H1 (cell line): ENCODE measurements at regions not wholly inside any gene's neighbourhood (a gene's known extent, or its start where the extent isn't known, plus 50 kb on each side); places are given as distances from the start of the nearest gene placed in this dataset.

Experiments used
- CTCF ChIA-PET: fragments of 300-600 bp; sonication (Branson Sonifier 250); formaldehyde crosslinking; loops from one replicate; lab custom pipeline; 2021; ENCODE audit not compliant: partially characterized antibody; lab: Charles Lee
- POLR2A ChIA-PET: fragments of 300-600 bp; sonication (Branson Sonifier 250); formaldehyde crosslinking; loops from one replicate; lab custom pipeline; 2021; ENCODE audit warnings: inconsistent platforms; ENCODE audit not compliant: partially characterized antibody; lab: Charles Lee
- DNase-seq, 2 experiments: peaks; one replicate each; pipeline versions ENCODE4 v3.0.0 to v3.0.0-alpha.2; 2010 to 2022; ENCODE audit warnings: low spot score in 2 of 2, low read depth in 1 of 2, mixed read lengths in 1 of 2
- FAIRE-seq: peaks from 2 replicates; lab custom pipeline; 2011; peaks lifted over from hg19 to GRCh38; lab: Jason Lieb, UNC
- H2AFZ ChIP-seq: 2 replicates; pipeline ENCODE4 v1.8.1; 2012; ENCODE audit warnings: low read length, inconsistent platforms
- H2AK5ac ChIP-seq: 2 replicates; pipeline ENCODE4 v1.6.1; 2013; ENCODE audit warnings: low read depth, low read length
- H2BK120ac ChIP-seq: replicated peaks from 2 replicates; pipeline ENCODE3; 2013; ENCODE audit warnings: low read depth, low read length, inconsistent platforms
- H2BK12ac ChIP-seq: 2 replicates; pipeline ENCODE4 v1.6.1; 2013; ENCODE audit warnings: low read depth, low read length
- H2BK15ac ChIP-seq: 2 replicates; pipeline ENCODE4 v1.6.1; 2013; ENCODE audit warnings: low read length
- H2BK20ac ChIP-seq: 2 replicates; pipeline ENCODE4 v1.6.1; 2013; ENCODE audit warnings: low read length
- H2BK5ac ChIP-seq: 2 replicates; pipeline ENCODE4 v1.6.1; 2013; ENCODE audit warnings: low read depth, low read length
- H3K14ac ChIP-seq: 2 replicates; pipeline ENCODE4 v1.6.1; 2013; ENCODE audit warnings: inconsistent platforms; ENCODE audit not compliant: insufficient read length
- H3K18ac ChIP-seq: 2 replicates; pipeline ENCODE4 v1.6.1; 2013; ENCODE audit warnings: low read length; ENCODE audit errors: extremely low read depth
- H3K23ac ChIP-seq: 2 replicates; pipeline ENCODE4 v1.6.1; 2013; ENCODE audit warnings: inconsistent platforms; ENCODE audit not compliant: insufficient read length
- H3K23me2 ChIP-seq: 2 replicates; pipeline ENCODE4 v1.6.1; 2013; ENCODE audit warnings: low read depth, low read length
- H3K27ac ChIP-seq: 2 replicates; pipeline ENCODE4 v1.6.1; 2011; ENCODE audit warnings: low read depth, low read length, inconsistent platforms
- H3K27me3 ChIP-seq, 4 experiments: replicated peaks in 1 of 4; 1 replicate in 1 of 4; 2 replicates in 3 of 4; pipeline versions ENCODE4 v1.6.1 to v1.8.1; 2011 to 2013; ENCODE audit warnings: low read length in 3 of 4, mild to moderate bottlenecking in 3 of 4, inconsistent platforms in 2 of 4, mixed read lengths in 2 of 4, moderate library complexity in 1 of 4; ENCODE audit not compliant: control insufficient read depth in 3 of 4, insufficient read depth in 3 of 4; ENCODE audit errors: extremely low read depth in 1 of 4
- H3K36me3 ChIP-seq, 4 experiments: 2 replicates each; pipeline versions ENCODE4 v1.6.1 to v1.8.1; 2011 to 2013; ENCODE audit warnings: mild to moderate bottlenecking in 4 of 4, low read length in 3 of 4, moderate library complexity in 2 of 4, control low read depth in 1 of 4, inconsistent platforms in 1 of 4; ENCODE audit not compliant: insufficient read depth in 4 of 4, control insufficient read depth in 2 of 4
- H3K4ac ChIP-seq: replicated peaks from 2 replicates; pipeline ENCODE3; 2013; ENCODE audit warnings: low read length, low read depth, mixed read lengths, inconsistent platforms; ENCODE audit not compliant: insufficient read length
- H3K4me1 ChIP-seq, 4 experiments: replicated peaks in 1 of 4; 1 replicate in 1 of 4; 2 replicates in 3 of 4; pipeline versions ENCODE4 v1.6.1 to v1.8.1; 2011 to 2013; ENCODE audit warnings: low read length in 3 of 4, inconsistent platforms in 2 of 4, mixed read lengths in 1 of 4; ENCODE audit not compliant: insufficient read depth in 4 of 4, control insufficient read depth in 3 of 4
- H3K4me2 ChIP-seq, 2 experiments: 2 replicates each; pipeline versions ENCODE4 v1.6.1 to v1.8.1; 2011 to 2013; ENCODE audit warnings: low read depth in 2 of 2, low read length in 2 of 2, control low read depth in 1 of 2, inconsistent platforms in 1 of 2, mild to moderate bottlenecking in 1 of 2; ENCODE audit not compliant: insufficient read depth in 1 of 2
- H3K4me3 ChIP-seq, 4 experiments: fragments of 200-600, 300-600 bp in 1 of 4; sonication (generic), shearing (Covaris generic), sonication (Bioruptor Twin) in 1 of 4; 2 replicates each; pipeline versions ENCODE4 v1.5.1 to v1.8.1; 2011 to 2016; ENCODE audit warnings: low read length in 4 of 4, low read depth in 3 of 4, control low read depth in 2 of 4, inconsistent platforms in 2 of 4, mild to moderate bottlenecking in 2 of 4, mixed read lengths in 1 of 4, moderate library complexity in 1 of 4; ENCODE audit not compliant: insufficient read depth in 2 of 4; ENCODE audit errors: extremely low read depth in 1 of 4
- H3K56ac ChIP-seq: replicated peaks from 2 replicates; pipeline ENCODE3; 2013; ENCODE audit warnings: low read depth, mild to moderate bottlenecking, mixed read lengths, low read length, inconsistent platforms; ENCODE audit not compliant: insufficient read length
- H3K79me1 ChIP-seq: 2 replicates; pipeline ENCODE4 v1.6.1; 2013; ENCODE audit warnings: low read depth, low read length, control low read depth
- H3K79me2 ChIP-seq, 2 experiments: 2 replicates each; pipeline versions ENCODE4 v1.6.1 to v1.8.1; 2012 to 2013; ENCODE audit warnings: low read length in 2 of 2, mild to moderate bottlenecking in 2 of 2, inconsistent platforms in 1 of 2; ENCODE audit not compliant: insufficient read depth in 2 of 2, control insufficient read depth in 1 of 2
- H3K9ac ChIP-seq, 4 experiments: replicated peaks in 1 of 4; 1 replicate in 1 of 4; 2 replicates in 3 of 4; pipeline versions ENCODE4 v1.6.1 to v1.8.1; 2011 to 2013; ENCODE audit warnings: low read depth in 3 of 4, low read length in 3 of 4, control low read depth in 2 of 4, mild to moderate bottlenecking in 2 of 4, moderate library complexity in 2 of 4, inconsistent platforms in 1 of 4; ENCODE audit errors: extremely low read depth in 1 of 4
- H3K9me3 ChIP-seq, 2 experiments: 2 replicates each; pipeline versions ENCODE4 v1.6.1 to v1.8.1; 2012 to 2013; ENCODE audit warnings: mild to moderate bottlenecking in 2 of 2, moderate library complexity in 2 of 2, control low read depth in 1 of 2, inconsistent platforms in 1 of 2, low read depth in 1 of 2, low read length in 1 of 2, mixed read lengths in 1 of 2; ENCODE audit not compliant: insufficient read depth in 2 of 2
- H4K20me1 ChIP-seq, 2 experiments: replicated peaks in 1 of 2; 2 replicates each; pipeline versions ENCODE3 to v1.8.1; 2011 to 2013; ENCODE audit warnings: inconsistent platforms in 2 of 2, low read length in 2 of 2, mild to moderate bottlenecking in 1 of 2; ENCODE audit not compliant: insufficient read depth in 2 of 2, control insufficient read depth in 1 of 2
- H4K5ac ChIP-seq: 2 replicates; pipeline ENCODE4 v1.6.1; 2013; ENCODE audit warnings: low read length, low read depth, mixed read lengths, inconsistent platforms; ENCODE audit not compliant: insufficient read length
- H4K8ac ChIP-seq: 2 replicates; pipeline ENCODE4 v1.8.0; 2013; ENCODE audit warnings: mild to moderate bottlenecking, moderate library complexity, low read length, inconsistent platforms; ENCODE audit not compliant: insufficient read depth; ENCODE audit errors: extremely low read depth
- H4K91ac ChIP-seq: replicated peaks from 2 replicates; pipeline ENCODE3; 2013; ENCODE audit warnings: low read length, mixed read lengths, inconsistent platforms; ENCODE audit not compliant: insufficient read length
- ASH2L ChIP-seq: fragments of 200-600, 300-600 bp; sonication (generic); IDR thresholded peaks from one replicate; pipeline ENCODE4 v1.7.1; 2017; ENCODE audit warnings: low read length
- BRCA1 ChIP-seq: IDR thresholded peaks from 2 replicates; pipeline ENCODE4 v1.6.1; 2012; ENCODE audit warnings: low read depth, low read length, improper control_type of control experiment
- CHD1 ChIP-seq: IDR thresholded peaks from 2 replicates; pipeline ENCODE4 v1.6.1; 2012; ENCODE audit warnings: low read depth, low read length, improper control_type of control experiment
- CTBP2 ChIP-seq: IDR thresholded peaks from 2 replicates; pipeline ENCODE4 v1.7.0; 2011; ENCODE audit warnings: borderline replicate concordance, mild to moderate bottlenecking, moderate library complexity, mixed read lengths, low read length; ENCODE audit not compliant: insufficient read depth, insufficient read length
- EGR1 ChIP-seq: IDR thresholded peaks from 2 replicates; pipeline ENCODE4 v1.6.1; 2011; ENCODE audit warnings: low read depth, low read length, borderline replicate concordance
- EP300 ChIP-seq, 2 experiments: IDR thresholded peaks; 1 replicate in 1 of 2; 2 replicates in 1 of 2; pipeline ENCODE4 v1.6.1; 2011 to 2012; ENCODE audit warnings: low read depth in 2 of 2, low read length in 2 of 2, mild to moderate bottlenecking in 2 of 2, borderline replicate concordance in 1 of 2, inconsistent platforms in 1 of 2, moderate library complexity in 1 of 2
- GTF2F1 ChIP-seq: IDR thresholded peaks from 2 replicates; pipeline ENCODE4 v1.6.1; 2012; ENCODE audit warnings: low read depth, low read length, improper control_type of control experiment, borderline replicate concordance
- HDAC6 ChIP-seq: IDR thresholded peaks from one replicate; pipeline ENCODE4 v1.7.1; 2012; ENCODE audit warnings: low read depth, mild to moderate bottlenecking, inconsistent platforms, low read length, moderate library complexity
- JUN ChIP-seq: IDR thresholded peaks from 2 replicates; pipeline ENCODE4 v1.6.1; 2011; ENCODE audit warnings: low read depth, mild to moderate bottlenecking, improper control_type of control experiment, low read length
- KDM4A ChIP-seq: IDR thresholded peaks from one replicate; pipeline ENCODE4 v1.7.1; 2012; ENCODE audit warnings: low read depth, mild to moderate bottlenecking, moderate library complexity, low read length, inconsistent platforms; ENCODE audit not compliant: severe bottlenecking
- POU5F1 ChIP-seq: IDR thresholded peaks from 2 replicates; pipeline ENCODE4 v1.6.1; 2011; ENCODE audit warnings: low read depth, mild to moderate bottlenecking, low read length, moderate library complexity
- SRF ChIP-seq: IDR thresholded peaks from 2 replicates; pipeline ENCODE4 v1.6.1; 2011; ENCODE audit warnings: mild to moderate bottlenecking, low read depth, low read length, moderate library complexity
- TAF7 ChIP-seq: optimal IDR thresholded peaks from 2 replicates; pipeline ENCODE3; 2011; ENCODE audit warnings: low read depth, mild to moderate bottlenecking, inconsistent platforms, low read length, moderate library complexity, borderline replicate concordance
- YY1 ChIP-seq: IDR thresholded peaks from 2 replicates; pipeline ENCODE4 v1.6.1; 2011; ENCODE audit warnings: low read depth, mild to moderate bottlenecking, low read length
- WGBS, 2 experiments: shearing (Covaris generic) in 1 of 2; methylation state at CpG; one replicate each; pipeline versions ENCODE4 v1.1.6 to v1.1.7; 2013 to 2015; ENCODE audit warnings: low lambda C conversion rate in 2 of 2, mixed read lengths in 2 of 2, inconsistent platforms in 1 of 2, low coverage in 1 of 2, missing lambda C conversion rate in 1 of 2; ENCODE audit not compliant: insufficient replicate concordance in 2 of 2, insufficient coverage in 1 of 2, insufficient read length in 1 of 2; ENCODE audit errors: extremely low coverage in 1 of 2, missing lambda C conversion rate in 1 of 2; 5-methylcytosine and 5-hydroxymethylcytosine counted together
- TF ChIP-seq, protein P1 (sequence below): IDR thresholded peaks from 2 replicates; pipeline ENCODE4 v1.6.1; 2012; ENCODE audit warnings: inconsistent platforms

DNA sequence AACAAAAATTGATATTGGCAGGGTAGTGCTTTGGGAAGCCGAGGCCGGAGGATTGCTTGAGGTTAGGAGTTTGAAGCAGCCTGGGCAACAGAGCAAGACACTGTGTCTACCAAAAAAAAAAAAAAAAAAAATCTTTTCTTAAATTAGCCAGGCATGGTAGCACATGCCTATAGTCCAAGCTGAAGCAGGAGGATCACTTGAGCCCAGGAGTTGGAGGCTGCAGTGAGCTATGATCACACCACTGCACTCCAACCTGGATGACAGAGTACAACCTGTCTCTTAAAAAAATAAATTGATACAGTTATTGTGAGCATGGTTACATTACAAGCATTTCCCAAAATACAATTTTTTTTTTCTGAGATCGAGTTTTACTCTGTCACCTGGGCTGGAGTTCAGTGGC is 59.4 kb upstream of the SVIL start:
- 93% methylated on average over 3 of the region's 3 CpGs; no CpG with 5 or more reads in 1 of the 2 experiments for WGBS, 2 experiments
- Histone ChIP-seq H3K79me1 (no peaks in the 10 kb centered on the region; the same call in 1 of the 2 replicates), H3K4me1 (peaks cover 1 to 13% (median 5%) of the 10 kb centered on the region in 4 experiments; a peak in 5 of 7 replicates), H4K5ac (no peak overlapping the region), H3K9ac (no peak overlapping the region), H3K14ac (no peak overlapping the region), H4K20me1 (no peaks in the 10 kb centered on the region), H2AK5ac (no peak overlapping the region), H2BK5ac (no peak overlapping the region), H3K27ac (no peak overlapping the region), H3K4me3 (no peak overlapping the region), H3K27me3 (no peaks in the 10 kb centered on the region), H3K18ac (no peak overlapping the region), H2AFZ (no peak overlapping the region), H4K91ac (no peak overlapping the region), H2BK120ac (no peak overlapping the region), H3K23ac (no peak overlapping the region), H3K56ac (no peak overlapping the region), H2BK12ac (no peak overlapping the region), H3K9me3 (peaks cover 0 to 10% of the 10 kb centered on the region in 2 experiments; a peak in 2 of 4 replicates), H3K4me2 (no peak overlapping the region), H3K4ac (no peak overlapping the region), H3K79me2 (peaks cover 0 to 13% of the 10 kb centered on the region in 2 experiments; a peak in 1 of 4 replicates), H3K23me2 (no peaks in the 10 kb centered on the region), H2BK15ac (no peak overlapping the region), H2BK20ac (no peak overlapping the region), H4K8ac (no peak overlapping the region), H3K36me3 (no peaks in the 10 kb centered on the region; a peak in 1 of 8 replicates)
- DNase-seq (no peak), FAIRE-seq (no peak)
- CTCF ChIA-PET: interaction anchor here (0.5 to 0.6 kb wide), 2 partner anchors 34 to 82 kb away, joined by 3 to 4 read pairs; no protein-coding TSS in a partner anchor
- POLR2A ChIA-PET: interaction anchor here (1.1 kb wide), 1 partner anchor 13 kb away, joined by 3 read pairs; no protein-coding TSS in a partner anchor
- TF ChIP-seq CTBP2: no peak
- no peak for TF ChIP-seq EP300 (IDR thresholded peaks at IDR 0.05; ENCODE audit: borderline replicate concordance in 1 of 2, low read depth in 2 of 2, low read length in 2 of 2)
- TF ChIP-seq YY1: no peak
- no peak for TF ChIP-seq POU5F1
- TF ChIP-seq TAF7: no peak
- no peak for TF ChIP-seq HDAC6
- no peak for TF ChIP-seq GTF2F1
- TF ChIP-seq BRCA1: no peak
- TF ChIP-seq ASH2L: no peak
- no peak for TF ChIP-seq SRF
- no peak for TF ChIP-seq EGR1
- no peak for TF ChIP-seq KDM4A
- no peak for TF ChIP-seq JUN
- TF ChIP-seq, protein P1, sequence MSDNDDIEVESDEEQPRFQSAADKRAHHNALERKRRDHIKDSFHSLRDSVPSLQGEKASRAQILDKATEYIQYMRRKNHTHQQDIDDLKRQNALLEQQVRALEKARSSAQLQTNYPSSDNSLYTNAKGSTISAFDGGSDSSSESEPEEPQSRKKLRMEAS: no peak
- no peak for TF ChIP-seq CHD1
